ENCODE measurements at regions not wholly inside any gene's neighbourhood (a gene's known extent, or its start where the extent isn't known, plus 50 kb on each side); places are given as distances from the start of the nearest gene placed in this dataset.

DNA sequence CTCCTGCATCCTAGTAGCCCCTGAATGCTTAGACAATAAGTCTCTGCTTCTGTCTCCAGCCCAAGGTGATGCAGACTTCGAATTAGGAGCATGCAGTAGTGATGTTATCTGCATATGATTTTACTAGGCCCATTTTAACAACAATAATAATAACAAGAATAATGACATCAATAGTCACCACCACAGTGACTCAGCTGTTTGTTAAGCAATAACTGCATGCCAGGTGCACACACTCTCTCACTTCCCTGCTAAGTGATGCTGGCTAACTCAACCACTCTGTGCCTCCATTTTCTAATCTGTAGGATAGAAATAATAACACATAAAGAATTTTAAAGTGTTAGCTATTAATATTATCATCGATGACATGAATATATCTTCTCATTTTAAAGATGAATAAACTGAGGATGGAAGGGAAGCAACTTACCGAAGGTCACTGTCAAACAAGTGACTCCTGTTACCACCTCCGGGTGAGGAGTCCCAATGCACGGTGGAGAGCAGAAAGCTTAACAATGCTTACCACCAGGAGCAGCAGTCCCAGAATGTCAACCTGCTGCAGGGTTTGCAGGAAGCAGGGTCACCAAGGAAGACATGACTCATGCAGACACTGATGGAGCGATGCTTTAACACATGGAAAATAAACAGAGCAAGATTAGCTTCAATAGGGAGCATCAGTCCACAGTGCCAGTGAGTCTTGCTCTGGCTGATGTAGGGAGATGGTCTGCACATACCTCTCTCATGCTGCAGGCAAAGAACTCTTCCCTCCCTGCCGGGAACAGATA lies 290.2 kb downstream of the SPATA17 start:
- Histone ChIP-seq H3K4me1 (ENCODE audit: control insufficient read depth in 3 of 3, insufficient read depth in 2 of 3, low read depth in 1 of 3, low read length in 2 of 3) (no peaks in the 10 kb centered on the region), H3K27me3 (ENCODE audit: control insufficient read depth in 3 of 3, insufficient read depth in 3 of 3, low read length in 3 of 3) (peaks cover 0 to 24% (median 0%) of the 10 kb centered on the region in 3 donors), H3K27ac (ENCODE audit: low read depth in 1 of 3, low read length in 2 of 3) (no peak overlapping the region), H3K9me3 (ENCODE audit: control insufficient read depth in 2 of 2, insufficient read depth in 1 of 2, low read depth in 1 of 2, low read length in 1 of 2) (no peaks in the 10 kb centered on the region), H3K36me3 (ENCODE audit: control insufficient read depth in 3 of 3, insufficient read depth in 2 of 3, low read depth in 1 of 3, low read length in 3 of 3) (no peaks in the 10 kb centered on the region), H3K4me3 (ENCODE audit: low read depth in 1 of 3, low read length in 3 of 3) (no peak overlapping the region)
- WGBS, 3 donors = 62 to 69% (median 66%) methylated on average over 7 of the region's 7 CpGs
- DNase-seq = no peak
- FAIRE-seq = no peak

DNA sequence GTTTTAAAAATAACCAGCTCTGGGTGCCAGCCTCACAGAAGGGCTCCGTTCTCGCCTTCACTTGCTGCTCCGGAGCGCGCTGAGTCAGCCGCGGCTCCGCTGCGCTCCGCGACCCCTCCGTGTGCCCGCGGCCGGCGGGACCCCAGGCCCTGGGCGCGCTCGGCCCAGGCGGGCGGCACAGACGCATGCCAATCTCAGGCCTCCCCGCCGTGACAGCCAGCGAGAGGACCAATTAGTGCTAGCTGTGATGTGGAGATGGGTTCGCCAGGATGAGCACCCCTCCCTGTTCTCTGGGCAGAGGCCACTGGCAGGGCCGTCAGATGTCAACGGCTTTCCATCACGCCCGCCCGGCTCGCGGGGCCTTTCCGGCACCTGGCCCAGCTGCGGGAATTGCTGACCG lies 293.8 kb downstream of the SPATA17 start:
- Histone ChIP-seq H3K36me3 (ENCODE audit: control insufficient read depth in 3 of 3, insufficient read depth in 2 of 3, low read depth in 1 of 3, low read length in 3 of 3) (no peaks in the 10 kb centered on the region), H3K27ac (ENCODE audit: low read depth in 1 of 3, low read length in 2 of 3) (no peak overlapping the region), H3K27me3 (ENCODE audit: control insufficient read depth in 3 of 3, insufficient read depth in 3 of 3, low read length in 3 of 3) (peaks cover 0 to 30% (median 0%) of the 10 kb centered on the region in 3 donors), H3K9me3 (ENCODE audit: control insufficient read depth in 2 of 2, insufficient read depth in 1 of 2, low read depth in 1 of 2, low read length in 1 of 2) (no peaks in the 10 kb centered on the region), H3K4me1 (ENCODE audit: control insufficient read depth in 3 of 3, insufficient read depth in 2 of 3, low read depth in 1 of 3, low read length in 2 of 3) (no peaks in the 10 kb centered on the region), H3K4me3 (ENCODE audit: low read depth in 1 of 3, low read length in 3 of 3) (no peak overlapping the region)
- no peak for FAIRE-seq
- no peak for DNase-seq
- WGBS, 3 donors = 11 to 26% (median 22%) methylated on average over 36 of the region's 36 CpGs

- H3K27me3 ChIP-seq (ENCODE audit: control insufficient read depth in 3 of 3, insufficient read depth in 3 of 3, low read length in 3 of 3) = peaks cover 0 to 17% (median 0%) of the 10 kb centered on the region in 3 donors
- no peak overlapping the region for H3K27ac ChIP-seq (ENCODE audit: low read depth in 1 of 3, low read length in 2 of 3)
- no peaks in the 10 kb centered on the region for H3K36me3 ChIP-seq (ENCODE audit: control insufficient read depth in 3 of 3, insufficient read depth in 2 of 3, low read depth in 1 of 3, low read length in 3 of 3)
- FAIRE-seq (no peak), DNase-seq (no peak)
- WGBS, 3 donors = 76 to 80% (median 79%) methylated on average over 10 of the region's 10 CpGs
- no peaks in the 10 kb centered on the region for H3K4me1 ChIP-seq (ENCODE audit: control insufficient read depth in 3 of 3, insufficient read depth in 2 of 3, low read depth in 1 of 3, low read length in 2 of 3)
- no peak overlapping the region for H3K4me3 ChIP-seq (ENCODE audit: low read depth in 1 of 3, low read length in 3 of 3)
- H3K9me3 ChIP-seq (ENCODE audit: control insufficient read depth in 2 of 2, insufficient read depth in 1 of 2, low read depth in 1 of 2, low read length in 1 of 2) = no peaks in the 10 kb centered on the region
Measured at GRCh38 chr1:217929213-217929885, 298.2 kb downstream of the SPATA17 start.

DNA sequence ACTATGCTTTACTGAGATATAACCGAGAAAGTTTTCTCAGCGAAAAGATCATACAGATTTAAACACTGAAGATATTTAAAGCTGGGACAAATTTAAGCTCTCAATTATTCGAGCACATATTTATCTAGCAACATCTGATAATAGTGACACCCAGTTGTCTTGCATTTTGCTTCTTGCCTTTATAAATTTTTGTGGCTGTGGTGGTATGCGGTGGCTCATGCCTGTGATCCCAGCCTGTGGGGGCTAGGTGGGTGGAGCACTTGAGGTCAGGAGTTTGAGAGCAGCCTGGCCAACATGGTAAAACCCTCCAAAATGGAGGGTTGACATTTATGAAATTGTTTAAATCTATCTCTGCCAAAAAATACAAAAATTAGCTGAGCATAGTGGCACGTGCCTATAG lies 312.2 kb downstream of the SPATA17 start:
- H3K27ac ChIP-seq (ENCODE audit: low read depth in 1 of 3, low read length in 2 of 3) = no peak overlapping the region
- H3K9me3 ChIP-seq (ENCODE audit: control insufficient read depth in 2 of 2, insufficient read depth in 1 of 2, low read depth in 1 of 2, low read length in 1 of 2) = no peaks in the 10 kb centered on the region
- H3K27me3 ChIP-seq (ENCODE audit: control insufficient read depth in 3 of 3, insufficient read depth in 3 of 3, low read length in 3 of 3) = peaks cover 0 to 4% (median 0%) of the 10 kb centered on the region in 3 donors
- FAIRE-seq (no peak), DNase-seq (no peak)
- no peaks in the 10 kb centered on the region for H3K36me3 ChIP-seq (ENCODE audit: control insufficient read depth in 3 of 3, insufficient read depth in 2 of 3, low read depth in 1 of 3, low read length in 3 of 3)
- no peak overlapping the region for H3K4me3 ChIP-seq (ENCODE audit: low read depth in 1 of 3, low read length in 3 of 3)
- 79 to 84% (median 81%) methylated on average over 5 of the region's 5 CpGs for WGBS, 3 donors
- H3K4me1 ChIP-seq (ENCODE audit: control insufficient read depth in 3 of 3, insufficient read depth in 2 of 3, low read depth in 1 of 3, low read length in 2 of 3) = no peaks in the 10 kb centered on the region

DNA sequence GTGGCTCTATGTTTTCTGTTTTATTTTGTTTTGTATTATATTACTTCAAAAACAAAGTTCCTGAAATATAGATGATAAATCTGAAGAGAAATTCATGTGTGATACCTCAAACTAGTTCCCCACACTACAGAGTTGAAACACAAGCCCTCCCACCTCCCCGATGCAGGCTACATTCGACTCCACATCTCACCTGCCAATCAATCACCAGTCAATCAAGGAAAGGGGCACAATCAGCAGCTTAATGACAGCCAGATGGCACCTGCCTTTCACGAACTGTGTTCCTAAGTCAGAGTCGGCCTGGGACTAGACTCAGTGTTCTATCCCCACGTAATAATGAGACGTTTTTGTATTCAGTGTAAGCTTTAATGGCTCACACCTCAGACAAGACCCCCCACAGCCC lies 313.4 kb downstream of the SPATA17 start:
- FAIRE-seq = no peak
- WGBS, 3 donors = 48 to 73% (median 51%) methylated on average over 6 of the region's 6 CpGs
- H3K27ac ChIP-seq (ENCODE audit: low read depth in 1 of 3, low read length in 2 of 3) = no peak overlapping the region
- no peak for DNase-seq
- H3K27me3 ChIP-seq (ENCODE audit: control insufficient read depth in 3 of 3, insufficient read depth in 3 of 3, low read length in 3 of 3) = peaks cover 0 to 4% (median 0%) of the 10 kb centered on the region in 3 donors
- H3K4me3 ChIP-seq (ENCODE audit: low read depth in 1 of 3, low read length in 3 of 3) = no peak overlapping the region
- no peaks in the 10 kb centered on the region for H3K4me1 ChIP-seq (ENCODE audit: control insufficient read depth in 3 of 3, insufficient read depth in 2 of 3, low read depth in 1 of 3, low read length in 2 of 3)
- no peaks in the 10 kb centered on the region for H3K36me3 ChIP-seq (ENCODE audit: control insufficient read depth in 3 of 3, insufficient read depth in 2 of 3, low read depth in 1 of 3, low read length in 3 of 3)
- no peaks in the 10 kb centered on the region for H3K9me3 ChIP-seq (ENCODE audit: control insufficient read depth in 2 of 2, insufficient read depth in 1 of 2, low read depth in 1 of 2, low read length in 1 of 2)

GRCh38 chr1:217946511-217946910 lies 315.4 kb downstream of the SPATA17 start:
- 80 to 82% (median 81%) methylated on average over 8 of the region's 8 CpGs for WGBS, 3 donors
- FAIRE-seq (no peak), DNase-seq (no peak)

DNA sequence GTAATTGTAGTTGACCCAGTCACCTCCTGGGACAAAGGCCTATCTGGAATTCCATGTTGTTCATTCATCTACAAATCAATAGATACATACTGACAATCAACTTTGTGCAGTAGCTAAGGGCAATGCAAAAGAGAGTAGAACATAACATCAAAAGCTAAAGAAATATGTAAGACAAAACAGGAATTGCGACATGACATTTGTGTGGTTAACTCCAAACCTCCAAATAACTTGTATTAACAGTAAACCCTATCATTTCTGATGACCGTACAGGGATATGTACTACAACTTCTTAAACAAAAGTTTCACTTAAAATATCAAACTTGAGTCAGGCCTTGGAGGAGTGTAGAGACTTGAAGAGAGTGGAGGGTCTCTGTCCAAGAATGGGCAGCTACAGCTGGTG lies 317.6 kb downstream of the SPATA17 start:
- Histone ChIP-seq H3K9me3 (ENCODE audit: control insufficient read depth in 2 of 2, insufficient read depth in 1 of 2, low read depth in 1 of 2, low read length in 1 of 2) (no peaks in the 10 kb centered on the region), H3K4me1 (ENCODE audit: control insufficient read depth in 3 of 3, insufficient read depth in 2 of 3, low read depth in 1 of 3, low read length in 2 of 3) (no peaks in the 10 kb centered on the region), H3K4me3 (ENCODE audit: low read depth in 1 of 3, low read length in 3 of 3) (no peak overlapping the region), H3K36me3 (ENCODE audit: control insufficient read depth in 3 of 3, insufficient read depth in 2 of 3, low read depth in 1 of 3, low read length in 3 of 3) (no peaks in the 10 kb centered on the region), H3K27ac (ENCODE audit: low read depth in 1 of 3, low read length in 2 of 3) (no peak overlapping the region), H3K27me3 (ENCODE audit: control insufficient read depth in 3 of 3, insufficient read depth in 3 of 3, low read length in 3 of 3) (no peaks in the 10 kb centered on the region)
- FAIRE-seq = no peak
- WGBS, 3 donors = 39 to 67% (median 45%) methylated on average over 2 of the region's 2 CpGs
- DNase-seq = no peak

More at GRCh38 chr1:217946511-217946910, 315.4 kb downstream of the SPATA17 start:
- no peaks in the 10 kb centered on the region for H3K9me3 ChIP-seq (ENCODE audit: control insufficient read depth in 2 of 2, insufficient read depth in 1 of 2, low read depth in 1 of 2, low read length in 1 of 2)
- H3K4me3 ChIP-seq (ENCODE audit: low read depth in 1 of 3, low read length in 3 of 3) = no peak overlapping the region
- no peaks in the 10 kb centered on the region for H3K36me3 ChIP-seq (ENCODE audit: control insufficient read depth in 3 of 3, insufficient read depth in 2 of 3, low read depth in 1 of 3, low read length in 3 of 3)
- no peak overlapping the region for H3K27ac ChIP-seq (ENCODE audit: low read depth in 1 of 3, low read length in 2 of 3)
- H3K27me3 ChIP-seq (ENCODE audit: control insufficient read depth in 3 of 3, insufficient read depth in 3 of 3, low read length in 3 of 3) = peaks cover 0 to 4% (median 0%) of the 10 kb centered on the region in 3 donors
- no peaks in the 10 kb centered on the region for H3K4me1 ChIP-seq (ENCODE audit: control insufficient read depth in 3 of 3, insufficient read depth in 2 of 3, low read depth in 1 of 3, low read length in 2 of 3)

GRCh38 chr1:217953330-217953729 lies 322.2 kb downstream of the SPATA17 start:
- WGBS, 3 donors = 4 to 45% (median 16%) methylated on average over 2 of the region's 2 CpGs
- FAIRE-seq (no peak), DNase-seq (no peak)
- Histone ChIP-seq H3K9me3 (ENCODE audit: control insufficient read depth in 2 of 2, insufficient read depth in 1 of 2, low read depth in 1 of 2, low read length in 1 of 2) (no peaks in the 10 kb centered on the region), H3K27me3 (ENCODE audit: control insufficient read depth in 3 of 3, insufficient read depth in 3 of 3, low read length in 3 of 3) (no peaks in the 10 kb centered on the region), H3K36me3 (ENCODE audit: control insufficient read depth in 3 of 3, insufficient read depth in 2 of 3, low read depth in 1 of 3, low read length in 3 of 3) (no peaks in the 10 kb centered on the region), H3K4me1 (ENCODE audit: control insufficient read depth in 3 of 3, insufficient read depth in 2 of 3, low read depth in 1 of 3, low read length in 2 of 3) (no peaks in the 10 kb centered on the region), H3K4me3 (ENCODE audit: low read depth in 1 of 3, low read length in 3 of 3) (no peak overlapping the region), H3K27ac (ENCODE audit: low read depth in 1 of 3, low read length in 2 of 3) (no peak overlapping the region)

Data from small intestine (tissue), 7 donors.